Ecto neural progenitor cell (in vitro differentiated cells): ENCODE measurements at regions not wholly inside any gene's neighbourhood (a gene's known extent, or its start where the extent isn't known, plus 50 kb on each side); places are given as distances from the start of the nearest gene placed in this dataset.
"Not testable (repeated sequence)": the region's sequence is repeated elsewhere in the genome, so short reads cannot be mapped to it uniquely, and the experiment has no call there.

Experiments
- DNase-seq: peaks from one replicate; pipeline ENCODE4 v3.0.0-alpha.2; 2018; ENCODE audit warnings: low spot score

- DNase-seq, result no peak
Measured at GRCh38 chr9:107836300-107836699, 346.7 kb upstream of the KLF4 start.

- no peak for DNase-seq
Measured at GRCh38 chr9:107833295-107833694, 343.7 kb upstream of the KLF4 start.

GRCh38 chr9:107832871-107833270 is 343.3 kb upstream of the KLF4 start:
- no peak for DNase-seq

GRCh38 chr9:107830479-107830878 is 340.9 kb upstream of the KLF4 start:
- DNase-seq, result no peak

- DNase-seq, result no peak
Measured at GRCh38 chr9:107827884-107828283, 338.3 kb upstream of the KLF4 start.

- DNase-seq, result peak; percentile 16
Measured at GRCh38 chr9:107827304-107827703, 337.7 kb upstream of the KLF4 start.

- not testable (repeated sequence) for DNase-seq
Measured at GRCh38 chr9:107826688-107826983, 337.1 kb upstream of the KLF4 start.

GRCh38 chr9:107824556-107824955 is 335.0 kb upstream of the KLF4 start:
- DNase-seq, result no peak

- no peak for DNase-seq
Measured at GRCh38 chr9:107819772-107820565, 330.4 kb upstream of the KLF4 start.

- DNase-seq, result not testable (repeated sequence)
Measured at GRCh38 chr9:107818503-107818829, 328.9 kb upstream of the KLF4 start.

- not testable (repeated sequence) for DNase-seq
Measured at GRCh38 chr9:107817595-107818502, 328.3 kb upstream of the KLF4 start.

- no peak for DNase-seq
Measured at GRCh38 chr9:107816561-107817021, 327.0 kb upstream of the KLF4 start.

- DNase-seq, result no peak
Measured at GRCh38 chr9:107815782-107816560, 326.4 kb upstream of the KLF4 start.

- DNase-seq, result no peak
Measured at GRCh38 chr9:107813287-107813686, 323.7 kb upstream of the KLF4 start.

GRCh38 chr9:107810461-107810961 is 320.9 kb upstream of the KLF4 start:
- DNase-seq, result no peak

- no peak for DNase-seq
Measured at GRCh38 chr9:107809871-107810460, 320.4 kb upstream of the KLF4 start.

GRCh38 chr9:107807183-107807582 is 317.6 kb upstream of the KLF4 start:
- DNase-seq, result no peak

GRCh38 chr9:107805201-107805600 is 315.6 kb upstream of the KLF4 start:
- DNase-seq, result no peak

GRCh38 chr9:107794259-107794658 is 304.7 kb upstream of the KLF4 start:
- DNase-seq, result no peak

GRCh38 chr9:107793541-107793940 is 304.0 kb upstream of the KLF4 start:
- DNase-seq, result no peak

- DNase-seq, result no peak
Measured at GRCh38 chr9:107792596-107792995, 303.0 kb upstream of the KLF4 start.

- DNase-seq, result no peak
Measured at GRCh38 chr9:107792006-107792405, 302.4 kb upstream of the KLF4 start.
